ENCODE measurements at regions not wholly inside any gene's neighbourhood (a gene's known extent, or its start where the extent isn't known, plus 50 kb on each side); places are given as distances from the start of the nearest gene placed in this dataset.

GRCh38 chr3:71868876-71869275, 83.9 kb upstream of the PROK2 start:
- H3K27me3 Mint-ChIP-seq (ENCODE audit: low read depth): peaks cover 38% of the 10 kb centered on the region
- no peak overlapping the region for H3K27ac Mint-ChIP-seq
- H3K4me3 Mint-ChIP-seq (ENCODE audit: low read depth): no peak overlapping the region

DNA sequence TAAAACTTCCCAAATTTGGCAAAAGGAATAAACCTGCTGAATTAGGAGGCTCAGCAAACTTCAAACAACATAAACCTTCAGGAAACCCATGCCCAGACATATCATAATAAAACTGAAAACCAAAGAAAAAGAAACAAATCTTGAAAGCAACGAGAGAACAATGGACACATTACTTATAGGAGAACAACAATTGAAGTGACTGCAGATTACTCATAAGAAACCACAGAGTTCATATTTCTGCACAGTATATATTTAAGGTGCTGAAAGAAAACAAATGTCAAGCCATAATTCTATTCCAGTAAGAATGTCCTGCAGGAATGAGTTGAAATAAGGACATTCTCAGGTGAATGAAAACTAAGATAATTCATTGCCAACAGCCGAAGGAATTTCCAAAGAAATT, 80.8 kb upstream of the PROK2 start:
- Mint-ChIP-seq H3K27ac (no peak overlapping the region), H3K9me3 (no peaks in the 10 kb centered on the region), H3K4me1 (ENCODE audit: low read depth) (peaks cover 2% of the 10 kb centered on the region), H3K36me3 (ENCODE audit: low read depth) (no peaks in the 10 kb centered on the region), H3K4me3 (ENCODE audit: low read depth) (no peak overlapping the region), H3K27me3 (ENCODE audit: low read depth) (peaks cover 58% of the 10 kb centered on the region)
- DNase-seq (ENCODE audit: low spot score): no peak
- intact Hi-C loops (cut with micrococcal nuclease): no loop called here

More at GRCh38 chr3:71868876-71869275, 83.9 kb upstream of the PROK2 start:
- Mint-ChIP-seq H3K9me3 (no peaks in the 10 kb centered on the region), H3K36me3 (ENCODE audit: low read depth) (no peaks in the 10 kb centered on the region), H3K4me1 (ENCODE audit: low read depth) (peaks cover 14% of the 10 kb centered on the region)
- DNase-seq (ENCODE audit: low spot score): no peak
- intact Hi-C loops (cut with micrococcal nuclease): no loop called here

GRCh38 chr3:71863563-71864190, 78.7 kb upstream of the PROK2 start:
- no peaks in the 10 kb centered on the region for H3K9me3 Mint-ChIP-seq
- peaks cover 5% of the 10 kb centered on the region for H3K4me1 Mint-ChIP-seq (ENCODE audit: low read depth)
- intact Hi-C loops (cut with micrococcal nuclease): no loop called here
- no peak overlapping the region for H3K4me3 Mint-ChIP-seq (ENCODE audit: low read depth)
- H3K36me3 Mint-ChIP-seq (ENCODE audit: low read depth): no peaks in the 10 kb centered on the region
- peaks cover 44% of the 10 kb centered on the region for H3K27me3 Mint-ChIP-seq (ENCODE audit: low read depth)
- DNase-seq (ENCODE audit: low spot score): no peak
- no peak overlapping the region for H3K27ac Mint-ChIP-seq

DNA sequence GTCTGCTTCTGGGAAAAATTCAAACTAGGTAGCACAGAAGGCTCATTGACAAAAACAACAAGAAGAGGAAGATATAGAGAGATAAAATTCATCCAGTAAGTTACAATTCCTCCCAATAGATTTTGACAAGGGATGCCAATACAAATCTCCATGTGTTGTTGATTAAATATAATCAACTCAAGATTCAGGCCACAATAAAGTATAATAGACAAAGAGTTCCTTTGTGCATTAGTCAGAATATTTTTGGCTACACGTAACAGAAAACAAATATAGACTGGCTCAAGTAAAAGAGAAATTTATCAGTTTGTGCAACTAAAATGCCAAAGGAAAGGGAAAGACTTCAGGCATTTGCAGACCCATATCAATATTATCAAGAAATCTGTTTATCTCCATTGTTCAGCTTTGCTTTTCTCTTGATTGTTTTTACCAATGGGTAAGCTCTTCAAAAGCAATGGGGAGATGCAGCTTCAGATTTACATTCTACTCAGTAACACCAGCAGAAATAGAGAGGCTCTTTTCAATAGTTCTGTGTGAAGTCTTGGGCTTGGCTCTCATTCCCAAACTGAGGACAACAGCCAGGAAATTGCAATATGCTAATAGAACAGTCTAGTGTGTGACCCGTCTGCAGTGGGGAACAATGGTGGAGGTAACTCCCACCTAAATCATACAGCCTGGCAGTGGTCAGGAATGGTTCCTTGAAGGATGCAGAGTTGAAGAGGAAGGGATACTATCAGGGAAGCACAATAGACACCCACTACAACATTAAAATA, 77.6 kb upstream of the PROK2 start:
- no peak overlapping the region for H3K4me3 Mint-ChIP-seq (ENCODE audit: low read depth)
- peaks cover 5% of the 10 kb centered on the region for H3K4me1 Mint-ChIP-seq (ENCODE audit: low read depth)
- no peaks in the 10 kb centered on the region for H3K36me3 Mint-ChIP-seq (ENCODE audit: low read depth)
- no peak overlapping the region for H3K27ac Mint-ChIP-seq
- intact Hi-C loops (cut with micrococcal nuclease): no loop called here
- DNase-seq (ENCODE audit: low spot score): no peak
- H3K27me3 Mint-ChIP-seq (ENCODE audit: low read depth): peaks cover 36% of the 10 kb centered on the region
- no peaks in the 10 kb centered on the region for H3K9me3 Mint-ChIP-seq

DNA sequence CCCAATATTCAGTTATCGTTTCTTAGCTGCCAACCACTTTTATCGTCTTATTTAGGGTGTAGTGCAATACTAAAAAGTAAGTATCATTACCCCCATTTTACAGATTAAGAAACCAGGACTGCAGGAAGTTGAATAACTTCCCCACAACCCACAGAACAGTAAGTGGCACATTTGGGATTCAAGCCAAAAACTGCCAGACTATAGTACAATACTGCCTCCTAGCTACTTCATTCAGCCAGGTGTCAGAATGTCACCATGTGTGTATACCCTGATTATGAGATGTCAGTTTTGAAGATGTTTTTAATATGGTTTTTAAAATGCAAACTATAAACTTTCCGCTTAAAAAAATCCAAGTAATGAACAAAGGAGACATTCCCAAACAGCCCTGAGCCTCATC, 74.2 kb upstream of the PROK2 start:
- no peak overlapping the region for H3K4me3 Mint-ChIP-seq (ENCODE audit: low read depth)
- H3K27me3 Mint-ChIP-seq (ENCODE audit: low read depth): peaks cover 25% of the 10 kb centered on the region
- DNase-seq (ENCODE audit: low spot score): no peak
- peaks cover 5% of the 10 kb centered on the region for H3K4me1 Mint-ChIP-seq (ENCODE audit: low read depth)
- H3K27ac Mint-ChIP-seq: no peak overlapping the region
- H3K36me3 Mint-ChIP-seq (ENCODE audit: low read depth): no peaks in the 10 kb centered on the region
- no peaks in the 10 kb centered on the region for H3K9me3 Mint-ChIP-seq
- intact Hi-C loops (cut with micrococcal nuclease): loop anchor here (1.0 to 2.0 kb wide), 2 partner anchors 128 to 148 kb away; no protein-coding TSS in a partner anchor

GRCh38 chr3:71858503-71859122, 73.7 kb upstream of the PROK2 start:
- Mint-ChIP-seq H3K4me1 (ENCODE audit: low read depth) (peaks cover 5% of the 10 kb centered on the region), H3K9me3 (no peaks in the 10 kb centered on the region), H3K36me3 (ENCODE audit: low read depth) (no peaks in the 10 kb centered on the region), H3K27ac (no peak overlapping the region), H3K27me3 (ENCODE audit: low read depth) (peaks cover 24% of the 10 kb centered on the region), H3K4me3 (ENCODE audit: low read depth) (no peak overlapping the region)
- no peak for DNase-seq (ENCODE audit: low spot score)
- intact Hi-C loops (cut with micrococcal nuclease): loop anchor here (1.0 to 2.0 kb wide), 2 partner anchors 128 to 147 kb away; no protein-coding TSS in a partner anchor

DNA sequence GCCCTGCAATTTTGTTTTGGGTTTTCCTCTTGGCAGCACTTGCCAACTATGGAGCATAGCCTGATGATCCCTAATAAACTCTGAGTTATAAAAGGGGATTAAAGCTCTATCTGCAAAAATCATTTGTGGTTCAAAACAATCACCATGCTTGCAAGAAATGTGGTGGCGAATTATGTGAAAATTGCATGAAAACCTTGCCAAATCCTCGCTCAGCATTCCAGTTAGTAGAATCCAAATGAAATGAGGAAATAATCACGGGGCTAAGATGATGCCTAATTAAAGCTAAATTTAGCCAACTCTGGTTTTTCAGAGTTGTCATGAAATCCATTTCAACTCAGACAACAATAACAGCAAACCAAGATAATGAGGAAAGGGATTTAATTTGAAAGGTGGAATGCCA, 73.0 kb upstream of the PROK2 start:
- no peak overlapping the region for H3K27ac Mint-ChIP-seq
- no peaks in the 10 kb centered on the region for H3K36me3 Mint-ChIP-seq (ENCODE audit: low read depth)
- no peaks in the 10 kb centered on the region for H3K9me3 Mint-ChIP-seq
- no peak for DNase-seq (ENCODE audit: low spot score)
- H3K4me1 Mint-ChIP-seq (ENCODE audit: low read depth): peaks cover 5% of the 10 kb centered on the region
- no peak overlapping the region for H3K4me3 Mint-ChIP-seq (ENCODE audit: low read depth)
- H3K27me3 Mint-ChIP-seq (ENCODE audit: low read depth): peaks cover 22% of the 10 kb centered on the region
- intact Hi-C loops (cut with micrococcal nuclease): loop anchor here (2.0 kb wide), 1 partner anchor 127 kb away; no protein-coding TSS in a partner anchor

GRCh38 chr3:71854706-71855105, 69.8 kb upstream of the PROK2 start:
- DNase-seq (ENCODE audit: low spot score): no peak
- peaks cover 3% of the 10 kb centered on the region for H3K4me1 Mint-ChIP-seq (ENCODE audit: low read depth)
- H3K36me3 Mint-ChIP-seq (ENCODE audit: low read depth): no peaks in the 10 kb centered on the region
- intact Hi-C loops (cut with micrococcal nuclease): no loop called here
- H3K27me3 Mint-ChIP-seq (ENCODE audit: low read depth): peaks cover 13% of the 10 kb centered on the region
- H3K27ac Mint-ChIP-seq: no peak overlapping the region
- H3K9me3 Mint-ChIP-seq: no peaks in the 10 kb centered on the region
- no peak overlapping the region for H3K4me3 Mint-ChIP-seq (ENCODE audit: low read depth)

DNA sequence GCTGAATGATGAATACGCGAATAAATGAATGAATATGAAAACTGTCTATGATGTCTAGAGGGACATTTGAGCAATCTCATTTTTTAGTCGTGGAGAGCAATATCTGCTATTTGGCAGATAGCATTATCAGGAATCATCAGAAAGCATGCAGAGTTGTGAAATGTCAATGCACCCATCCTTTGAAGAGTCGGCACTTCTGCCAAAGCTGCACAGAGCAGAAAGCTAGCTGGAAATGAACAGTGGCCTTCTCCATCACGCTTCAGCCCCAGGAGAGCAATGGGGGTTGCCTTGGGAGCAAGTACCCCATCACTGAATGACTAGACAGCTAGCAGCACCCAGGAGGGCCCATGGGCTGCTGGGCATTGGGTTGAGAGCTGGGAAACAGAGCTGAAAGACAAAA, 69.1 kb upstream of the PROK2 start:
- Mint-ChIP-seq H3K4me3 (ENCODE audit: low read depth) (no peak overlapping the region), H3K27me3 (ENCODE audit: low read depth) (peaks cover 17% of the 10 kb centered on the region), H3K4me1 (ENCODE audit: low read depth) (peaks cover 3% of the 10 kb centered on the region), H3K27ac (no peak overlapping the region), H3K9me3 (no peaks in the 10 kb centered on the region), H3K36me3 (ENCODE audit: low read depth) (no peaks in the 10 kb centered on the region)
- intact Hi-C loops (cut with micrococcal nuclease): no loop called here
- no peak for DNase-seq (ENCODE audit: low spot score)

GRCh38 chr3:71851878-71852277, 66.9 kb upstream of the PROK2 start:
- intact Hi-C loops (cut with micrococcal nuclease): no loop called here
- H3K36me3 Mint-ChIP-seq (ENCODE audit: low read depth): no peaks in the 10 kb centered on the region

GRCh38 chr3:71850654-71851053, 65.7 kb upstream of the PROK2 start:
- H3K4me3 Mint-ChIP-seq (ENCODE audit: low read depth): no peak overlapping the region
- no peaks in the 10 kb centered on the region for H3K9me3 Mint-ChIP-seq
- H3K36me3 Mint-ChIP-seq (ENCODE audit: low read depth): no peaks in the 10 kb centered on the region
- H3K27ac Mint-ChIP-seq: no peak overlapping the region
- no peak for DNase-seq (ENCODE audit: low spot score)
- H3K27me3 Mint-ChIP-seq (ENCODE audit: low read depth): peaks cover 27% of the 10 kb centered on the region
- intact Hi-C loops (cut with micrococcal nuclease): no loop called here
- H3K4me1 Mint-ChIP-seq (ENCODE audit: low read depth): no peaks in the 10 kb centered on the region

More at GRCh38 chr3:71851878-71852277, 66.9 kb upstream of the PROK2 start:
- Mint-ChIP-seq H3K4me3 (ENCODE audit: low read depth) (no peak overlapping the region), H3K4me1 (ENCODE audit: low read depth) (no peaks in the 10 kb centered on the region), H3K27me3 (ENCODE audit: low read depth) (peaks cover 23% of the 10 kb centered on the region), H3K27ac (no peak overlapping the region), H3K9me3 (no peaks in the 10 kb centered on the region)
- DNase-seq (ENCODE audit: low spot score): no peak

DNA sequence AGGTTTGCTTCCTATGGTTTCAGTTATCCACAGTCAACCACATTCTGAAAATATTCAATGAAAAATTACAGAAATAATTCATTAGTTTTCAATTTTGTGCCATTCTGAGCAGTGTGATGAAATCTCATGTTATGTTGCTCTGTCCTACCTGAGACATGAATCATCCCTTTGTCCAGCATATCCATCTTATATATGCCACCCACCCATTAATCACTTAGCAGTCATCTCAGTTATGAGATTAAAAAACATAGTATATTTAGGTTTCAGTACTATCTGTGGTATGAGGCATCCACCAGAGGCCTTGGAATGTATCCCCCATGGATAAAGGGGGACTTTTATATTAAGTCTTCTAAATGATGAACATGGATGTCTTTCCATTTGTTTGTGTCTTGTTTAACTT, 64.7 kb upstream of the PROK2 start:
- intact Hi-C loops (cut with micrococcal nuclease): no loop called here
- H3K4me3 Mint-ChIP-seq (ENCODE audit: low read depth): no peak overlapping the region
- no peaks in the 10 kb centered on the region for H3K36me3 Mint-ChIP-seq (ENCODE audit: low read depth)
- peaks cover 33% of the 10 kb centered on the region for H3K27me3 Mint-ChIP-seq (ENCODE audit: low read depth)
- H3K27ac Mint-ChIP-seq: no peak overlapping the region
- H3K9me3 Mint-ChIP-seq: no peaks in the 10 kb centered on the region
- no peak for DNase-seq (ENCODE audit: low spot score)
- no peaks in the 10 kb centered on the region for H3K4me1 Mint-ChIP-seq (ENCODE audit: low read depth)

GRCh38 chr3:71847794-71848193, 62.8 kb upstream of the PROK2 start:
- Mint-ChIP-seq H3K27me3 (ENCODE audit: low read depth) (peaks cover 41% of the 10 kb centered on the region), H3K4me3 (ENCODE audit: low read depth) (no peak overlapping the region), H3K27ac (no peak overlapping the region), H3K9me3 (no peaks in the 10 kb centered on the region), H3K36me3 (ENCODE audit: low read depth) (no peaks in the 10 kb centered on the region), H3K4me1 (ENCODE audit: low read depth) (no peaks in the 10 kb centered on the region)
- no peak for DNase-seq (ENCODE audit: low spot score)
- intact Hi-C loops (cut with micrococcal nuclease): no loop called here

Measured in activated T-helper 2 cell treated with anti-CD3 and anti-CD28 coated beads, Interferon-gamma antibody, Interleukin-2, Interleukin-4, amounts not matched to agents 10 μg/mL and 5 μg/mL and 100 μg/mL, durations not matched to agents 14 hours and 24 hours and 36 hours (primary cell).